ENCODE measurements at regions not wholly inside any gene's neighbourhood (a gene's known extent, or its start where the extent isn't known, plus 50 kb on each side); places are given as distances from the start of the nearest gene placed in this dataset.

- DNase-seq (ENCODE audit: low spot score): no peak
These were observed 53.4 kb upstream of the GJB5 start for GRCh38 chr1:34701326-34702060.

Measured in germinal center (tissue), 1 donor.